GM23338 (cell line): ENCODE measurements at regions not wholly inside any gene's neighbourhood (a gene's known extent, or its start where the extent isn't known, plus 50 kb on each side); places are given as distances from the start of the nearest gene placed in this dataset.

Experiments used
- ATAC-seq: fragments of 200-7000 bp; cut with Tn5 transposase; 3 replicates; pipeline ENCODE4 v1.9.1; 2020
- DNase-seq: peaks from one replicate; pipeline ENCODE4 v3.0.0-alpha.2; 2015; ENCODE audit warnings: low spot score
- H2AFZ ChIP-seq: fragments of 200-600 bp; sonication (generic); 2 replicates; pipeline ENCODE4 v1.8.0; 2016; ENCODE audit warnings: antibody characterized with exemption, mild to moderate bottlenecking, moderate library complexity
- H3F3A ChIP-seq: fragments of 200-600 bp; sonication (generic); replicated peaks from 2 replicates; pipeline ENCODE4 v1.8.0; 2017; ENCODE audit warnings: antibody characterized with exemption, mixed run types, low read depth
- H3K27ac ChIP-seq: fragments of 200-600 bp; sonication (generic); 2 replicates; pipeline ENCODE4 v1.6.1; 2016; ENCODE audit warnings: low read depth
- H3K27me3 ChIP-seq: fragments of 200-600 bp; sonication (generic); 2 replicates; pipeline ENCODE4 v1.8.0; 2016; ENCODE audit warnings: mild to moderate bottlenecking, mixed run types, moderate library complexity; ENCODE audit not compliant: insufficient read depth
- H3K36me3 ChIP-seq: fragments of 200-600 bp; sonication (generic); 2 replicates; pipeline ENCODE4 v1.8.0; 2016; ENCODE audit warnings: mild to moderate bottlenecking; ENCODE audit not compliant: insufficient read depth
- H3K4me1 ChIP-seq: fragments of 200-600 bp; sonication (generic); 2 replicates; pipeline ENCODE4 v1.8.0; 2016; ENCODE audit warnings: mild to moderate bottlenecking, moderate library complexity; ENCODE audit not compliant: insufficient read depth
- H3K4me2 ChIP-seq: fragments of 200-600 bp; sonication (generic); 2 replicates; pipeline ENCODE4 v1.7.1; 2017; ENCODE audit warnings: mixed run types
- H3K4me3 ChIP-seq: fragments of 200-600 bp; sonication (generic); 2 replicates; pipeline ENCODE4 v1.6.1; 2016; ENCODE audit warnings: mixed run types
- H3K79me2 ChIP-seq: fragments of 200-600 bp; sonication (generic); replicated peaks from 2 replicates; pipeline ENCODE4 v1.8.0; 2017; ENCODE audit warnings: mild to moderate bottlenecking; ENCODE audit not compliant: insufficient read depth
- H3K9me2 ChIP-seq: fragments of 200-600 bp; sonication (generic); 2 replicates; pipeline ENCODE4 v1.8.0; 2017; ENCODE audit not compliant: insufficient read depth
- H4K20me1 ChIP-seq: fragments of 200-600 bp; sonication (generic); replicated peaks from 2 replicates; pipeline ENCODE4 v1.8.0; 2017; ENCODE audit warnings: mild to moderate bottlenecking; ENCODE audit not compliant: insufficient read depth
- H3K27ac Mint-ChIP-seq: 2 replicates; pipeline ENCODE4 v1.8.0; 2020; ENCODE audit warnings: inconsistent platforms, mild to moderate bottlenecking, moderate library complexity, mixed read lengths
- H3K27me3 Mint-ChIP-seq: 3 replicates; pipeline ENCODE4 v1.8.0; 2022; ENCODE audit warnings: low read depth, mild to moderate bottlenecking, moderate library complexity, mixed read lengths, inconsistent platforms; ENCODE audit not compliant: insufficient read depth, poor library complexity
- H3K36me3 Mint-ChIP-seq: 3 replicates; pipeline ENCODE4 v1.8.0; 2021; ENCODE audit warnings: low read depth, mild to moderate bottlenecking, inconsistent platforms, moderate library complexity, mixed read lengths
- H3K4me1 Mint-ChIP-seq: 3 replicates; pipeline ENCODE4 v1.8.0; 2020; ENCODE audit warnings: mild to moderate bottlenecking, inconsistent platforms, mixed read lengths
- H3K4me3 Mint-ChIP-seq: 3 replicates; pipeline ENCODE4 v1.8.0; 2021; ENCODE audit warnings: moderate library complexity, mild to moderate bottlenecking, inconsistent platforms, mixed read lengths
- H3K9me3 Mint-ChIP-seq: 3 replicates; pipeline ENCODE4 v1.8.0; 2020; ENCODE audit warnings: moderate library complexity, mild to moderate bottlenecking, inconsistent platforms, mixed read lengths
- CREB1 ChIP-seq: fragments of 250-450 bp; sonication (Bioruptor Pico); IDR thresholded peaks from 2 replicates; pipeline ENCODE4 v1.5.0; 2020; ENCODE audit warnings: low read depth, mild to moderate bottlenecking, moderate library complexity
- EZH2 ChIP-seq: fragments of 200-600 bp; sonication (generic); IDR thresholded peaks from one replicate; pipeline ENCODE4 v1.8.0; 2017; ENCODE audit warnings: antibody characterized with exemption, mild to moderate bottlenecking, low read depth; ENCODE audit not compliant: unreplicated experiment
- ZNF331 ChIP-seq: fragments of 250-450 bp; sonication (Bioruptor Pico); IDR thresholded peaks from 2 replicates; pipeline ENCODE4 v1.5.0; 2020; ENCODE audit warnings: low read depth, mild to moderate bottlenecking, moderate library complexity
- ZNF462 ChIP-seq: fragments of 250-450 bp; sonication (Bioruptor Pico); IDR thresholded peaks from 2 replicates; pipeline ENCODE4 v1.5.0; 2020; ENCODE audit warnings: mild to moderate bottlenecking, moderate library complexity
- TF ChIP-seq, protein P1 (sequence below): IDR thresholded peaks from one replicate; pipeline ENCODE4 v1.6.1; 2018; ENCODE audit warnings: antibody characterized with exemption; ENCODE audit not compliant: unreplicated experiment

- H3K4me1 Mint-ChIP-seq = 0 out of 3 replicates have a peak, but pooled peaks cover 2% of the 10 kb centered on the region
- no peak for DNase-seq
- Histone ChIP-seq H3K9me2 (no peaks in the 10 kb centered on the region), H3F3A (no peaks in the 10 kb centered on the region), H4K20me1 (no peaks in the 10 kb centered on the region), H3K4me1 (no peaks in the 10 kb centered on the region), H3K4me2 (no peak overlapping the region), H2AFZ (no peak overlapping the region), H3K27me3 (no peaks in the 10 kb centered on the region), H3K27ac (no peak overlapping the region), H3K4me3 (no peak overlapping the region), H3K36me3 (peaks cover 6% of the 10 kb centered on the region; the same call in 1 of the 2 replicates), H3K79me2 (no peaks in the 10 kb centered on the region)
- TF ChIP-seq, protein P1, sequence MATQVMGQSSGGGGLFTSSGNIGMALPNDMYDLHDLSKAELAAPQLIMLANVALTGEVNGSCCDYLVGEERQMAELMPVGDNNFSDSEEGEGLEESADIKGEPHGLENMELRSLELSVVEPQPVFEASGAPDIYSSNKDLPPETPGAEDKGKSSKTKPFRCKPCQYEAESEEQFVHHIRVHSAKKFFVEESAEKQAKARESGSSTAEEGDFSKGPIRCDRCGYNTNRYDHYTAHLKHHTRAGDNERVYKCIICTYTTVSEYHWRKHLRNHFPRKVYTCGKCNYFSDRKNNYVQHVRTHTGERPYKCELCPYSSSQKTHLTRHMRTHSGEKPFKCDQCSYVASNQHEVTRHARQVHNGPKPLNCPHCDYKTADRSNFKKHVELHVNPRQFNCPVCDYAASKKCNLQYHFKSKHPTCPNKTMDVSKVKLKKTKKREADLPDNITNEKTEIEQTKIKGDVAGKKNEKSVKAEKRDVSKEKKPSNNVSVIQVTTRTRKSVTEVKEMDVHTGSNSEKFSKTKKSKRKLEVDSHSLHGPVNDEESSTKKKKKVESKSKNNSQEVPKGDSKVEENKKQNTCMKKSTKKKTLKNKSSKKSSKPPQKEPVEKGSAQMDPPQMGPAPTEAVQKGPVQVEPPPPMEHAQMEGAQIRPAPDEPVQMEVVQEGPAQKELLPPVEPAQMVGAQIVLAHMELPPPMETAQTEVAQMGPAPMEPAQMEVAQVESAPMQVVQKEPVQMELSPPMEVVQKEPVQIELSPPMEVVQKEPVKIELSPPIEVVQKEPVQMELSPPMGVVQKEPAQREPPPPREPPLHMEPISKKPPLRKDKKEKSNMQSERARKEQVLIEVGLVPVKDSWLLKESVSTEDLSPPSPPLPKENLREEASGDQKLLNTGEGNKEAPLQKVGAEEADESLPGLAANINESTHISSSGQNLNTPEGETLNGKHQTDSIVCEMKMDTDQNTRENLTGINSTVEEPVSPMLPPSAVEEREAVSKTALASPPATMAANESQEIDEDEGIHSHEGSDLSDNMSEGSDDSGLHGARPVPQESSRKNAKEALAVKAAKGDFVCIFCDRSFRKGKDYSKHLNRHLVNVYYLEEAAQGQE = no peak
- TF ChIP-seq ZNF462 (CRISPR knock-in tag) (no peak), CREB1 (CRISPR knock-in tag) (no peak), EZH2 (no peak), ZNF331 (CRISPR knock-in tag) (no peak)
- H3K4me3 Mint-ChIP-seq = no peak overlapping the region
- H3K9me3 Mint-ChIP-seq = peaks cover 30% of the 10 kb centered on the region
- peaks cover 17% of the 10 kb centered on the region; the same call in 2 of the 3 replicates for H3K36me3 Mint-ChIP-seq
- no peak overlapping the region for H3K27ac Mint-ChIP-seq
- H3K27me3 Mint-ChIP-seq = no peaks in the 10 kb centered on the region
- no peak for ATAC-seq
These were observed 78.4 kb upstream of the IKZF1 start for GRCh38 chr7:50226145-50226544.
